KMS-11 (cell line): ENCODE measurements at regions not wholly inside any gene's neighbourhood (a gene's known extent, or its start where the extent isn't known, plus 50 kb on each side); places are given as distances from the start of the nearest gene placed in this dataset.
"Not testable (repeated sequence)": the region's sequence is repeated elsewhere in the genome, so short reads cannot be mapped to it uniquely, and the experiment has no call there.

Experiments used
- H2AFZ ChIP-seq: fragments of 200-600 bp; sonication (generic); 2 replicates; pipeline ENCODE4 v1.6.1; 2016; ENCODE audit warnings: antibody characterized with exemption, mixed run types, low read depth
- H3K27ac ChIP-seq: fragments of 200-600 bp; sonication (generic); 2 replicates; pipeline ENCODE4 v1.6.1; 2016; ENCODE audit warnings: mild to moderate bottlenecking, mixed run types
- H3K27me3 ChIP-seq: fragments of 200-600 bp; sonication (generic); 2 replicates; pipeline ENCODE4 v1.6.1; 2017; ENCODE audit warnings: mild to moderate bottlenecking, low read depth, mixed run types, moderate library complexity; ENCODE audit not compliant: insufficient read depth
- H3K36me3 ChIP-seq: fragments of 200-600 bp; sonication (generic); 2 replicates; pipeline ENCODE4 v1.6.1; 2017; ENCODE audit warnings: mild to moderate bottlenecking, mixed run types; ENCODE audit not compliant: insufficient read depth
- H3K4me1 ChIP-seq: fragments of 200-600 bp; sonication (generic); 2 replicates; pipeline ENCODE4 v1.6.1; 2016; ENCODE audit warnings: mild to moderate bottlenecking, low read depth, mixed run types; ENCODE audit not compliant: poor library complexity, severe bottlenecking
- H3K4me2 ChIP-seq: fragments of 200-600 bp; sonication (generic); 2 replicates; pipeline ENCODE4 v1.7.0; 2016; ENCODE audit warnings: mild to moderate bottlenecking, mixed run types
- H3K4me3 ChIP-seq: fragments of 200-600 bp; sonication (generic); IDR thresholded peaks from 2 replicates; pipeline ENCODE4 v1.6.1; 2017; ENCODE audit warnings: low read depth, low read length, mixed read lengths; ENCODE audit not compliant: insufficient read depth
- H3K79me2 ChIP-seq: fragments of 200-600 bp; sonication (generic); 2 replicates; pipeline ENCODE4 v1.6.1; 2016; ENCODE audit warnings: low read depth, mixed run types; ENCODE audit not compliant: insufficient read depth
- H3K9ac ChIP-seq: fragments of 200-600 bp; sonication (generic); 2 replicates; pipeline ENCODE4 v1.6.1; 2016; ENCODE audit warnings: mild to moderate bottlenecking, mixed run types
- H4K20me1 ChIP-seq: fragments of 200-600 bp; sonication (generic); 2 replicates; pipeline ENCODE4 v1.6.1; 2016; ENCODE audit warnings: mild to moderate bottlenecking, mixed run types; ENCODE audit not compliant: insufficient read depth
- CTCF ChIP-seq: fragments of 200-600 bp; sonication (generic); conservative IDR thresholded peaks from 2 replicates; pipeline ENCODE4 v1.6.1; 2017; ENCODE audit warnings: low read depth, mild to moderate bottlenecking, antibody characterized with exemption, low read length, moderate library complexity, mixed read lengths

- H3K4me2 ChIP-seq = no peak overlapping the region
- no peak overlapping the region for H3K9ac ChIP-seq
- no peaks in the 10 kb centered on the region for H4K20me1 ChIP-seq
- no peaks in the 10 kb centered on the region for H3K79me2 ChIP-seq
- H3K36me3 ChIP-seq = no peaks in the 10 kb centered on the region
- H3K4me3 ChIP-seq = no peak overlapping the region
- TF ChIP-seq CTCF = no peak
- H2AFZ ChIP-seq = no peak overlapping the region
- no peak overlapping the region for H3K27ac ChIP-seq
- peaks cover 15% of the 10 kb centered on the region for H3K4me1 ChIP-seq
- no peaks in the 10 kb centered on the region for H3K27me3 ChIP-seq
Measured at GRCh38 chr2:40027968-40028367, 248.9 kb upstream of the THUMPD2 start.

GRCh38 chr2:40025276-40025675, 246.2 kb upstream of the THUMPD2 start:
- not testable (repeated sequence) for H3K27ac ChIP-seq, H3K4me2 ChIP-seq, H3K27me3 ChIP-seq, H3K79me2 ChIP-seq, H3K36me3 ChIP-seq, H4K20me1 ChIP-seq, H2AFZ ChIP-seq, H3K4me3 ChIP-seq, H3K9ac ChIP-seq
- peaks cover 15% of the 10 kb centered on the region for H3K4me1 ChIP-seq

DNA sequence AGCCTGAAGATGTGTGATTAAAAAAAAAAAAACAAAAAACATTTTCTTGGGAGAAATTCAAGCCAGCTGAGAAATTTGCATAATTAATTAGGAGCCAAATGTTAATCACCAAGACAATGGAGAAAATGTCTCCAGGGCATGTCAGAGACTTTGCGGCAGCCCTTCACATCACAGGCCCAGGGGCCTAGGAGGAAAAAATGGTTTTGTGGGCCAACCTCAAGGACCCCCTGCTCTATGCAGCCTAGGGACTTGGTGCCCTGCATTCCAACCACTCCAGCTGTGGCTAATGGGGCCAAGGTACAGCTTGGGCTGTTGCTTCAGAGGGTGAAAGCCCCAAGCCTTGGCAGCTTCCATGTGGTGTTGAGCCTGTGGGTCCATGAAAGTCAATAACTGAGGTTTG, 241.9 kb upstream of the THUMPD2 start:
- H3K27ac ChIP-seq = no peak overlapping the region
- H2AFZ ChIP-seq = no peak overlapping the region
- H3K9ac ChIP-seq = no peak overlapping the region
- no peaks in the 10 kb centered on the region for H3K79me2 ChIP-seq
- no peak overlapping the region for H3K4me2 ChIP-seq
- no peak overlapping the region for H3K4me3 ChIP-seq
- no peaks in the 10 kb centered on the region for H3K27me3 ChIP-seq
- H4K20me1 ChIP-seq = no peaks in the 10 kb centered on the region
- H3K4me1 ChIP-seq = no peaks in the 10 kb centered on the region
- no peak for TF ChIP-seq CTCF
- H3K36me3 ChIP-seq = no peaks in the 10 kb centered on the region

- H3K27me3 ChIP-seq = no peaks in the 10 kb centered on the region
- TF ChIP-seq CTCF = no peak
- no peak overlapping the region for H3K4me3 ChIP-seq
- no peaks in the 10 kb centered on the region for H4K20me1 ChIP-seq
- H3K36me3 ChIP-seq = no peaks in the 10 kb centered on the region
- H3K27ac ChIP-seq = no peak overlapping the region
- H3K4me2 ChIP-seq = no peak overlapping the region
- no peak overlapping the region for H3K9ac ChIP-seq
- H3K4me1 ChIP-seq = no peaks in the 10 kb centered on the region
- H2AFZ ChIP-seq = no peak overlapping the region
- no peaks in the 10 kb centered on the region for H3K79me2 ChIP-seq
Measured at GRCh38 chr2:40016151-40016885, 237.3 kb upstream of the THUMPD2 start.

- not testable (repeated sequence) for H3K9ac ChIP-seq, H3K4me3 ChIP-seq, H3K36me3 ChIP-seq, H4K20me1 ChIP-seq, H3K27me3 ChIP-seq, H3K27ac ChIP-seq, H3K79me2 ChIP-seq, H2AFZ ChIP-seq, H3K4me1 ChIP-seq, H3K4me2 ChIP-seq
Measured at GRCh38 chr2:40013962-40014361, 234.9 kb upstream of the THUMPD2 start.
